CD14-positive monocyte (primary cell): ENCODE measurements at regions not wholly inside any gene's neighbourhood (a gene's known extent, or its start where the extent isn't known, plus 50 kb on each side); places are given as distances from the start of the nearest gene placed in this dataset.
"Not testable (repeated sequence)": the region's sequence is repeated elsewhere in the genome, so short reads cannot be mapped to it uniquely, and the experiment has no call there.

Experiments used
- DNase-seq, 3 donors: peaks; one replicate each; pipeline ENCODE4 v3.0.0-alpha.2; 2011 to 2022
- H2AFZ ChIP-seq: 2 replicates; pipeline ENCODE4 v1.6.0; 2012; ENCODE audit warnings: mild to moderate bottlenecking, low read depth, low read length, inconsistent platforms; ENCODE audit not compliant: insufficient read depth, poor library complexity, severe bottlenecking
- H3K27ac ChIP-seq, 2 donors: 1 replicate in 1 of 2; 2 replicates in 1 of 2; pipeline ENCODE4 v1.5.1; 2012 to 2013; ENCODE audit warnings: low read length in 2 of 2, control low read depth in 1 of 2, inconsistent platforms in 1 of 2, low read depth in 1 of 2, mild to moderate bottlenecking in 1 of 2
- H3K27me3 ChIP-seq, 2 donors: one replicate each; pipeline versions ENCODE4 v1.6.0 to v1.6.1; 2011 to 2013; ENCODE audit warnings: low read length in 2 of 2; ENCODE audit not compliant: control insufficient read depth in 2 of 2, insufficient read depth in 2 of 2
- H3K36me3 ChIP-seq, 2 donors: replicated peaks in 1 of 2; 1 replicate in 1 of 2; 2 replicates in 1 of 2; pipeline versions ENCODE4 v1.5.1 to v1.6.1; 2012 to 2013; ENCODE audit warnings: low read length in 2 of 2, control low read depth in 1 of 2, inconsistent platforms in 1 of 2, mild to moderate bottlenecking in 1 of 2; ENCODE audit not compliant: insufficient read depth in 2 of 2, control insufficient read depth in 1 of 2
- H3K4me1 ChIP-seq, 2 donors: 1 replicate in 1 of 2; 2 replicates in 1 of 2; pipeline versions ENCODE4 v1.5.1 to v1.6.1; 2012 to 2013; ENCODE audit warnings: low read length in 2 of 2, control low read depth in 1 of 2, inconsistent platforms in 1 of 2, mild to moderate bottlenecking in 1 of 2, moderate library complexity in 1 of 2; ENCODE audit not compliant: insufficient read depth in 2 of 2, control insufficient read depth in 1 of 2
- H3K4me2 ChIP-seq: replicated peaks from 2 replicates; pipeline ENCODE3; 2012; ENCODE audit warnings: low read length, moderate library complexity, mild to moderate bottlenecking; ENCODE audit not compliant: poor library complexity, severe bottlenecking; ENCODE audit errors: extremely low read depth
- H3K4me3 ChIP-seq, 3 experiments: fragments of 200-600 bp in 1 of 3; sonication (generic) in 1 of 3; replicated peaks in 1 of 3; 1 replicate in 2 of 3; 2 replicates in 1 of 3; pipeline ENCODE4 v1.5.1; 2011 to 2013; ENCODE audit warnings: low read length in 3 of 3, mild to moderate bottlenecking in 3 of 3, control low read depth in 2 of 3, low read depth in 2 of 3, inconsistent platforms in 1 of 3, moderate library complexity in 1 of 3
- H3K79me2 ChIP-seq: 2 replicates; pipeline ENCODE4 v1.6.0; 2012; ENCODE audit warnings: mild to moderate bottlenecking, control low read depth, inconsistent platforms, low read length, moderate library complexity; ENCODE audit not compliant: insufficient read depth
- H3K9ac ChIP-seq: 2 replicates; pipeline ENCODE4 v1.6.0; 2017; ENCODE audit warnings: low read length, mild to moderate bottlenecking; ENCODE audit not compliant: insufficient read depth, poor library complexity, severe bottlenecking
- H3K9me3 ChIP-seq, 2 donors: replicated peaks in 1 of 2; 1 replicate in 1 of 2; 2 replicates in 1 of 2; pipeline versions ENCODE4 v1.5.1 to v1.6.1; 2012 to 2013; ENCODE audit warnings: low read length in 2 of 2, control low read depth in 1 of 2; ENCODE audit not compliant: control insufficient read depth in 1 of 2, insufficient read depth in 1 of 2
- H4K20me1 ChIP-seq: 2 replicates; pipeline ENCODE4 v1.6.0; 2012; ENCODE audit warnings: mild to moderate bottlenecking, low read length, control low read depth, moderate library complexity; ENCODE audit not compliant: insufficient read depth
- H3K27ac Mint-ChIP-seq, 7 donors: one replicate each; pipeline ENCODE4 v1.8.0; 2020; ENCODE audit warnings: mild to moderate bottlenecking in 7 of 7, mixed read lengths in 7 of 7, moderate library complexity in 6 of 7, inconsistent platforms in 2 of 7
- H3K27me3 Mint-ChIP-seq, 3 donors: one replicate each; pipeline ENCODE4 v1.8.0; 2021 to 2022; ENCODE audit warnings: low read depth in 3 of 3, mild to moderate bottlenecking in 3 of 3, mixed read lengths in 3 of 3, moderate library complexity in 3 of 3, inconsistent platforms in 1 of 3
- H3K36me3 Mint-ChIP-seq, 2 donors: one replicate each; pipeline ENCODE4 v1.8.0; 2020; ENCODE audit warnings: mixed read lengths in 2 of 2, inconsistent platforms in 1 of 2, mild to moderate bottlenecking in 1 of 2
- H3K4me1 Mint-ChIP-seq: one replicate; pipeline ENCODE4 v1.8.0; 2020; ENCODE audit warnings: mild to moderate bottlenecking, mixed read lengths
- H3K4me3 Mint-ChIP-seq, 2 donors: one replicate each; pipeline ENCODE4 v1.8.0; 2020; ENCODE audit warnings: mild to moderate bottlenecking in 2 of 2, mixed read lengths in 2 of 2, moderate library complexity in 1 of 2
- H3K9me3 Mint-ChIP-seq, 7 donors: one replicate each; pipeline ENCODE4 v1.8.0; 2020 to 2022; ENCODE audit warnings: mixed read lengths in 7 of 7, mild to moderate bottlenecking in 6 of 7, moderate library complexity in 6 of 7, inconsistent platforms in 2 of 7
- CTCF ChIP-seq: fragments of 200-600 bp; IDR thresholded peaks from one replicate; pipeline ENCODE4 v1.8.0; 2022; ENCODE audit warnings: antibody characterized with exemption, mild to moderate bottlenecking
- WGBS: methylation state at CpG from one replicate; pipeline ENCODE4 v1.1.5; 2013; ENCODE audit warnings: missing lambda C conversion rate; ENCODE audit not compliant: insufficient coverage; 5-methylcytosine and 5-hydroxymethylcytosine counted together
- intact Hi-C, 2 donors: fragments of 100-400 bp; cut with micrococcal nuclease; formaldehyde crosslinking; loops; one replicate each; pipeline versions ENCODE4 v1.15.0 to v1.15.1; 2023

GRCh38 chr10:45056806-45057205, 56.1 kb downstream of the ZNF22 start:
- Mint-ChIP-seq H3K9me3 (peaks cover 0 to 12% (median 7%) of the 10 kb centered on the region in 7 donors), H3K4me1 (peaks cover 24% of the 10 kb centered on the region), H3K27ac (peak overlapping the region in 2 of 7 donors; percentile 20 to 53)
- H4K20me1 ChIP-seq, H3K27me3 Mint-ChIP-seq, H3K9ac ChIP-seq, H3K4me3 ChIP-seq, H3K27me3 ChIP-seq, H3K27ac ChIP-seq, H3K4me3 Mint-ChIP-seq, H3K36me3 Mint-ChIP-seq, H3K9me3 ChIP-seq, H2AFZ ChIP-seq, H3K36me3 ChIP-seq, H3K4me2 ChIP-seq, intact Hi-C loops, H3K79me2 ChIP-seq: not testable (repeated sequence)
- DNase-seq = peak in 1 of 3 donors; percentile 5
- 100% methylated on average over 1 of the region's 1 CpG for WGBS
- peaks cover 16 to 20% of the 10 kb centered on the region in 2 donors for H3K4me1 ChIP-seq

- Histone ChIP-seq H3K9me3 (peaks cover 0 to 3% of the 10 kb centered on the region in 2 donors), H3K27me3 (no peaks in the 10 kb centered on the region), H2AFZ (no peak overlapping the region), H3K27ac (peak overlapping the region in 1 of 2 donors; percentile 76), H3K79me2 (no peaks in the 10 kb centered on the region), H3K4me2 (no peak overlapping the region), H3K9ac (no peak overlapping the region), H3K36me3 (no peaks in the 10 kb centered on the region), H3K4me1 (peaks cover 20 to 24% of the 10 kb centered on the region in 2 donors), H3K4me3 (peak overlapping the region in 1 of 3 experiments; percentile 5), H4K20me1 (no peaks in the 10 kb centered on the region)
- H3K27ac Mint-ChIP-seq = peak overlapping the region; percentile 68 to 93 (median 87)
- peaks cover 0 to 12% (median 7%) of the 10 kb centered on the region in 7 donors for H3K9me3 Mint-ChIP-seq
- peak overlapping the region in 1 of 2 donors; percentile 37 for H3K4me3 Mint-ChIP-seq
- DNase-seq = peak; percentile 63 to 86 (median 66)
- no CpG with 5 or more reads among the region's 1 CpG for WGBS
- H3K4me1 Mint-ChIP-seq = peaks cover 28% of the 10 kb centered on the region
- peaks cover 2 to 3% (median 3%) of the 10 kb centered on the region in 3 donors for H3K27me3 Mint-ChIP-seq
- TF ChIP-seq CTCF = no peak
- intact Hi-C loops = no loop called here
- peaks cover 0 to 4% of the 10 kb centered on the region in 2 donors for H3K36me3 Mint-ChIP-seq
These were observed 57.9 kb downstream of the ZNF22 start for GRCh38 chr10:45058580-45058979.
